ENCODE measurements at regions not wholly inside any gene's neighbourhood (a gene's known extent, or its start where the extent isn't known, plus 50 kb on each side); places are given as distances from the start of the nearest gene placed in this dataset.

DNA sequence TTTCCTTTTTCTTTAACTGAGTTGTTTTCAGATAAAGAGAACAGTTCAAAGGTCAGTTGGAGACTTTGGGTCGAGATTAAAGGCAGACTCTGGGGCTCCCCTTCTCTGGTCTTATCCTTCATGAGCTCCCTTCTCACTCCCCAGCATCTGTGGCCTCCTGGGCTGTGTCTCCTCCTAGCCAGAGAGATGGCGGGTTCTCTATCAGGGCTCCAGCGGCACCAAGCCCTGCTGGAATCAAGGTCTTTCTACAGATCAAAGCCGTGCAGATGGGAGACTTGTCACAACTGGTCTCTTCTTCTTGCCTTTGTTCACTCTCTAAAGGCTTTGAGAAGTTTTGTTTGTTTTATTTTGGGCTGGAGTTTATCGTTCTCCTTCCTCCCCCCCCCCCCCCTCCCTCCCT, 373.7 kb upstream of the C1orf174 start:
- no peak overlapping the region for H3K4me3 ChIP-seq (ENCODE audit: low read length)
- no peak for TF ChIP-seq CTCF (conservative IDR thresholded peaks at IDR 0.05; ENCODE audit: low read depth, low read length)
- no peak for DNase-seq (ENCODE audit: low read depth)

- TF ChIP-seq CTCF (conservative IDR thresholded peaks at IDR 0.05; ENCODE audit: low read depth, low read length), result no peak
- no peak for DNase-seq (ENCODE audit: low read depth)
- no peak overlapping the region for H3K4me3 ChIP-seq (ENCODE audit: low read length)
Observed at GRCh38 chr1:4275083-4275482, 375.0 kb upstream of the C1orf174 start.

DNA sequence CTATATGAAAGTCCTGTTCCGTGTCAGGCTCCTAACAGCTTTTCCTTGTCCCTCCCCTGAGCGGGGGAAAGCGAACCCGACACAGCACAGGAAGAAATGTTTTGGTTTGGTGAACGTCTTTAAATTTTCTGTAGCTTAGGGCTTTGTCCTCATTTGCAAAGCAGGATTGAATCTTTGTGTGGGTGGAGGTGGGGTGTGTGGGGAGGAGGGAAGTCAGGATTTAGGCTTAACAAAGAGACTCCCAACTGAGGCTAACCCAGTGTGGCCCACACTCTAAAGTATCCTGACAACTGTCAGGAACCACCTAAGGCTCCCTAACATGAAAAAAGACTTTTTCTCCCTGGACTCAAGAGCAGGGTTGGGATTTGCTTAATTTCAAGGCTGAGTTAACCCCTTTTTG, 376.2 kb upstream of the C1orf174 start:
- no peak overlapping the region for H3K4me3 ChIP-seq (ENCODE audit: low read length)
- TF ChIP-seq CTCF (conservative IDR thresholded peaks at IDR 0.05; ENCODE audit: low read depth, low read length), result no peak
- no peak for DNase-seq (ENCODE audit: low read depth)

- no peak for DNase-seq (ENCODE audit: low read depth)
- TF ChIP-seq CTCF (conservative IDR thresholded peaks at IDR 0.05; ENCODE audit: low read depth, low read length), result no peak
- no peak overlapping the region for H3K4me3 ChIP-seq (ENCODE audit: low read length)
Observed at GRCh38 chr1:4277598-4277997, 376.8 kb upstream of the AJAP1 start.

DNA sequence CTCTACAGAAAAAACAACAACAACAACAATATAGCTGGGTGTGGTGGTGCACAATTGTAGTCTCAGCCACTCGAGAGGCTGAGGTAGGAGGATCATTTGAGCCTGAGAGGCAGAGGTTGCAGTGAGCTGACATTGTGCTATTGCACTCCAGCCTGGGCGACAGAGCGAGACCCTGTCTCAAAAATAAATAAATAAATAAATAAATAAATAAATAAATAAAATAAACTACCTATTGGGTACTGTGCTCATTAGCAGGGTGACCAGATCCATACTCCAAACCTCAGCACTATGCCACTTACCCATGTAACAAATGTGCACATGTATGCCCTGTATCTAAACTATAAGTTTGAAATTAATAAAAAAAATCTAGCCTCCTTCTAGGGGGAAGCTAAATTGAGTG, 369.4 kb upstream of the AJAP1 start:
- DNase-seq (ENCODE audit: low read depth), result no peak
- H3K4me3 ChIP-seq (ENCODE audit: low read length), result no peak overlapping the region
- no peak for TF ChIP-seq CTCF (conservative IDR thresholded peaks at IDR 0.05; ENCODE audit: low read depth, low read length)

DNA sequence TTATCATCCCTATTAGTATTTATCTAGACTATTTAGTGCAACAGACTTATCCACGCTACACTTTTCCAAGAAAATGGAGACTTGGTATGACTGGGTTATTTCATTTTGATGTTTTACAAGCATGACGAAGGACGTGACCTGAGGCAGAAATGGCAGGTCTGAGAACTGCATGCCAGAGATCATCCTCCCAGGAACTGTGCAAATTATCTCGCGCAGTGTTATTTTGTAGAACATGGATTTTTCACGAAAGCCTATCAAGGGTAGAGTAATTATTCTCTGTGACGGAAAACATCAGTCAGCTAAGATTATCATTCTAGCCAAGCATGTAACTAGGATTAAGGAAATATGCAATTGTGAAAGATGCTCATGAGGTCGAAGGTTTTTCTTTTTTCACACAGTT, 361.5 kb upstream of the AJAP1 start:
- H3K4me3 ChIP-seq (ENCODE audit: low read length), result no peak overlapping the region
- no peak for TF ChIP-seq CTCF (conservative IDR thresholded peaks at IDR 0.05; ENCODE audit: low read depth, low read length)
- DNase-seq (ENCODE audit: low read depth), result no peak

- no peak overlapping the region for H3K4me3 ChIP-seq (ENCODE audit: low read length)
- TF ChIP-seq CTCF (conservative IDR thresholded peaks at IDR 0.05; ENCODE audit: low read depth, low read length), result no peak
- no peak for DNase-seq (ENCODE audit: low read depth)
Observed at GRCh38 chr1:4298361-4299083, 355.9 kb upstream of the AJAP1 start.
